Liver (tissue), 8 donors: ENCODE measurements at regions not wholly inside any gene's neighbourhood (a gene's known extent, or its start where the extent isn't known, plus 50 kb on each side); places are given as distances from the start of the nearest gene placed in this dataset.
A peak's percentile ranks its signal among the peaks of the same experiment; 100 is the strongest.

Experiments
- DNase-seq: peaks from one replicate; pipeline ENCODE4 v3.0.0-alpha.2; 2017; ENCODE audit warnings: low spot score
- H3K27ac ChIP-seq, 2 donors: one replicate each; pipeline ENCODE4 v1.7.0; 2013; ENCODE audit warnings: inconsistent platforms in 2 of 2, low read length in 2 of 2, control low read depth in 1 of 2, low read depth in 1 of 2, mild to moderate bottlenecking in 1 of 2
- H3K27me3 ChIP-seq, 4 donors: one replicate each; pipeline versions ENCODE4 v1.6.1 to v1.7.0; 2013; ENCODE audit warnings: low read length in 3 of 4, inconsistent platforms in 1 of 4, mild to moderate bottlenecking in 1 of 4, moderate library complexity in 1 of 4; ENCODE audit not compliant: control insufficient read depth in 4 of 4, insufficient read depth in 4 of 4
- H3K36me3 ChIP-seq, 4 donors: one replicate each; pipeline versions ENCODE4 v1.6.1 to v1.7.0; 2013; ENCODE audit warnings: low read length in 3 of 4, mild to moderate bottlenecking in 3 of 4, low read depth in 1 of 4, moderate library complexity in 1 of 4; ENCODE audit not compliant: control insufficient read depth in 4 of 4, insufficient read depth in 3 of 4
- H3K4me1 ChIP-seq, 4 donors: one replicate each; pipeline versions ENCODE4 v1.6.1 to v1.7.0; 2013; ENCODE audit warnings: low read length in 3 of 4, mild to moderate bottlenecking in 3 of 4, moderate library complexity in 1 of 4; ENCODE audit not compliant: control insufficient read depth in 4 of 4, insufficient read depth in 4 of 4
- H3K4me3 ChIP-seq, 3 donors: one replicate each; pipeline versions ENCODE4 v1.6.1 to v1.7.0; 2013; ENCODE audit warnings: low read length in 3 of 3, control low read depth in 1 of 3, low read depth in 1 of 3, mild to moderate bottlenecking in 1 of 3
- H3K9ac ChIP-seq, 2 donors: one replicate each; pipeline ENCODE4 v1.7.0; 2013; ENCODE audit warnings: low read length in 2 of 2, mild to moderate bottlenecking in 2 of 2, moderate library complexity in 2 of 2, control low read depth in 1 of 2, low read depth in 1 of 2
- H3K9me3 ChIP-seq, 4 donors: one replicate each; pipeline versions ENCODE4 v1.6.1 to v1.7.0; 2013; ENCODE audit warnings: low read length in 3 of 4; ENCODE audit not compliant: control insufficient read depth in 4 of 4
- EGR1 ChIP-seq, 2 donors: IDR thresholded peaks; 2 replicates each; pipeline ENCODE4 v1.6.1; 2016 to 2018; ENCODE audit warnings: antibody characterized with exemption in 2 of 2, low read depth in 2 of 2
- FOXA1 ChIP-seq: IDR thresholded peaks from 2 replicates; pipeline ENCODE4 v1.6.1; 2016; ENCODE audit warnings: antibody characterized with exemption
- FOXA2 ChIP-seq: IDR thresholded peaks from 2 replicates; pipeline ENCODE4 v1.6.1; 2016; ENCODE audit warnings: antibody characterized with exemption
- GABPA ChIP-seq, 2 donors: IDR thresholded peaks in 1 of 2; conservative IDR thresholded peaks in 1 of 2; 2 replicates each; pipeline ENCODE4 v1.6.1; 2016; ENCODE audit warnings: antibody characterized with exemption in 2 of 2, mild to moderate bottlenecking in 1 of 2, moderate library complexity in 1 of 2
- HNF4A ChIP-seq, 2 donors: conservative IDR thresholded peaks; 2 replicates each; pipeline ENCODE4 v1.6.1; 2016; ENCODE audit warnings: antibody characterized with exemption in 2 of 2, mild to moderate bottlenecking in 2 of 2
- HNF4G ChIP-seq: IDR thresholded peaks from 2 replicates; pipeline ENCODE4 v1.6.1; 2016; ENCODE audit warnings: antibody characterized with exemption
- JUND ChIP-seq, 2 donors: IDR thresholded peaks; 2 replicates each; pipeline ENCODE4 v1.6.1; 2016; ENCODE audit warnings: antibody characterized with exemption in 2 of 2
- NR2F2 ChIP-seq: IDR thresholded peaks from 2 replicates; pipeline ENCODE4 v1.6.1; 2016; ENCODE audit warnings: antibody characterized with exemption
- RAD21 ChIP-seq, 2 donors: IDR thresholded peaks; 2 replicates each; pipeline ENCODE4 v1.6.1; 2016; ENCODE audit warnings: antibody characterized with exemption in 2 of 2, mild to moderate bottlenecking in 2 of 2
- RXRA ChIP-seq, 2 donors: IDR thresholded peaks; 2 replicates each; pipeline ENCODE4 v1.6.1; 2017 to 2018; ENCODE audit warnings: antibody characterized with exemption in 2 of 2, mild to moderate bottlenecking in 1 of 2
- TAF1 ChIP-seq: conservative IDR thresholded peaks from 2 replicates; pipeline ENCODE4 v1.6.1; 2016; ENCODE audit warnings: antibody characterized with exemption, mild to moderate bottlenecking
- WGBS: extraction: QIAGEN DNeasy Blood & Tissue Kit; methylation state at CpG from one replicate; pipeline ENCODE4 v1.1.7; 2013; 5-methylcytosine and 5-hydroxymethylcytosine counted together
- TF ChIP-seq, protein P1 (sequence below): fragments of 150-350 bp; IDR thresholded peaks from 2 replicates; pipeline ENCODE4 v1.5.1; 2017; ENCODE audit warnings: improper control_type of control experiment, low read depth, low read length; ENCODE audit not compliant: missing input control
- TF ChIP-seq, protein P2 (sequence below): IDR thresholded peaks from 2 replicates; pipeline ENCODE4 v1.6.1; 2016; ENCODE audit warnings: antibody characterized with exemption
- TF ChIP-seq, protein P3 (sequence below): IDR thresholded peaks from 2 replicates; pipeline ENCODE4 v1.6.1; 2016; ENCODE audit warnings: antibody characterized with exemption
- TF ChIP-seq, protein P4 (sequence below): IDR thresholded peaks from 2 replicates; pipeline ENCODE4 v1.6.1; 2016; ENCODE audit warnings: antibody characterized with exemption, mild to moderate bottlenecking
- TF ChIP-seq, protein P5 (sequence below): IDR thresholded peaks from 2 replicates; pipeline ENCODE4 v1.6.1; 2016; ENCODE audit warnings: antibody characterized with exemption
- donor health status: healthy.
- donor health status: healthy.
- donor health status: healthy.
- donor health status: healthy.
- donor health status: healthy.

DNA sequence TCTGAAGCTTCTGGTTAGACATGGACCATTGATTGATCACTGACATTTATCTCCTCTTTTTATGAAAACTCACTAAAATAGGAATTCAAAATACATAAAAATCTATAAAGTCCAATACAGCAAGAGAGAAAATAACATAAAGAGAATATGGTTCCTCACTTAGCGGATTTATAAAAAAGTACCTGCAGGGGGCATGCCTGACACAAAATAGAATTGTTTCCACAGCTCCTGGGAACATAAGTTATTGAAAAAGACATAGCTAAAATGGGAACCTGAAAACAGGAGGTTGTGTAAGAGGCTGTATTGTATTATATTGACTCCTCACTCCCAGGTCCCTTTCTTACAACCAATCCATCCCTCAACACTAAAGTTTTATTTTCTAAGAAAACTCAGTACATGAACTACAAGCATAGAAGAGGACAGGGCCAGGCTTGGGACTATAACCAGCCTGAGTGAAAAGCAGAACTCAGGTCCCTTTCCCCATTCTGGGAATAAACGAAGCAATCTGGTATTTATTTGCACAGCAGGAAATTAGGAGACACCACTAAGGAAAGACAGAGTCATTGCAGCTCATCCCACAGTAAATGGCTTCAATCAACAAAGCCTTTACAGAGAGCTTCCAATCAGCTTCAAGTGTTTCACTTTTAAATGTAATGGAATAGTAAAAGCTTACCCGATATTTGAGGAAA lies 121.1 kb upstream of the NDST4 start:
- no peak for DNase-seq
- WGBS = 44% methylated on average over 3 of the region's 3 CpGs
- peaks cover 0 to 7% (median 0%) of the 10 kb centered on the region in 4 donors for H3K27me3 ChIP-seq

DNA sequence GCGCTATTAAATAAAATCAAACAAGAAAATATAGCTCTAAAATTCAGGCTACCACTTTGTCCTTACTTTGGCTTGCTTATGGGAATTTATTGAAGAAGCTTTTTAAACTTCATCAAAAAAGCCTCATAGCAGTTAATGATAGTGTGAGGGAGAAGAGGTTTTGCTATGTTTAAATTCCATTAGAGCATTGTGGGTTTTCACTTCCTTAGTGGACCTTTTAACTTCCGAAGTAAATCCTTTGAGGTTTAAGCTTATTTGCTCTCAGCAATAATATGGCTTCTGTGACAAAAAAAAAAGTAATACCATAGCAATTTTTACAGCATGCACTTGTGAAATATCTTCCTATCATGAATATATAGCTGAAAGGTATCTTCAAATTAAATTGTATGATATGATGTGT lies 120.2 kb upstream of the NDST4 start:
- H3K27me3 ChIP-seq = peaks cover 0 to 7% (median 0%) of the 10 kb centered on the region in 4 donors
- no peaks in the 10 kb centered on the region for H3K36me3 ChIP-seq
- no peak for DNase-seq
- H3K9ac ChIP-seq = no peak overlapping the region
- 78% methylated on average over 2 of the region's 2 CpGs for WGBS
- no peaks in the 10 kb centered on the region for H3K9me3 ChIP-seq
- no peak overlapping the region for H3K4me3 ChIP-seq
- TF ChIP-seq RXRA (IDR thresholded peaks at IDR 0.05) = no peak
- TF ChIP-seq GABPA (IDR thresholded peaks at IDR 0.05 in 1 of 2, conservative IDR thresholded peaks at IDR 0.05 in 1 of 2) = no peak
- no peak for TF ChIP-seq TAF1
- TF ChIP-seq HNF4G = no peak
- no peak for TF ChIP-seq JUND (IDR thresholded peaks at IDR 0.05)
- TF ChIP-seq, protein P1, sequence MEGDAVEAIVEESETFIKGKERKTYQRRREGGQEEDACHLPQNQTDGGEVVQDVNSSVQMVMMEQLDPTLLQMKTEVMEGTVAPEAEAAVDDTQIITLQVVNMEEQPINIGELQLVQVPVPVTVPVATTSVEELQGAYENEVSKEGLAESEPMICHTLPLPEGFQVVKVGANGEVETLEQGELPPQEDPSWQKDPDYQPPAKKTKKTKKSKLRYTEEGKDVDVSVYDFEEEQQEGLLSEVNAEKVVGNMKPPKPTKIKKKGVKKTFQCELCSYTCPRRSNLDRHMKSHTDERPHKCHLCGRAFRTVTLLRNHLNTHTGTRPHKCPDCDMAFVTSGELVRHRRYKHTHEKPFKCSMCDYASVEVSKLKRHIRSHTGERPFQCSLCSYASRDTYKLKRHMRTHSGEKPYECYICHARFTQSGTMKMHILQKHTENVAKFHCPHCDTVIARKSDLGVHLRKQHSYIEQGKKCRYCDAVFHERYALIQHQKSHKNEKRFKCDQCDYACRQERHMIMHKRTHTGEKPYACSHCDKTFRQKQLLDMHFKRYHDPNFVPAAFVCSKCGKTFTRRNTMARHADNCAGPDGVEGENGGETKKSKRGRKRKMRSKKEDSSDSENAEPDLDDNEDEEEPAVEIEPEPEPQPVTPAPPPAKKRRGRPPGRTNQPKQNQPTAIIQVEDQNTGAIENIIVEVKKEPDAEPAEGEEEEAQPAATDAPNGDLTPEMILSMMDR = no peak
- TF ChIP-seq HNF4A (conservative IDR thresholded peaks at IDR 0.05) = no peak
- no peak for TF ChIP-seq EGR1 (IDR thresholded peaks at IDR 0.05; ENCODE audit: low read depth in 2 of 2)
- TF ChIP-seq RAD21 (IDR thresholded peaks at IDR 0.05) = no peak
- no peak for TF ChIP-seq FOXA1
- TF ChIP-seq, protein P2, sequence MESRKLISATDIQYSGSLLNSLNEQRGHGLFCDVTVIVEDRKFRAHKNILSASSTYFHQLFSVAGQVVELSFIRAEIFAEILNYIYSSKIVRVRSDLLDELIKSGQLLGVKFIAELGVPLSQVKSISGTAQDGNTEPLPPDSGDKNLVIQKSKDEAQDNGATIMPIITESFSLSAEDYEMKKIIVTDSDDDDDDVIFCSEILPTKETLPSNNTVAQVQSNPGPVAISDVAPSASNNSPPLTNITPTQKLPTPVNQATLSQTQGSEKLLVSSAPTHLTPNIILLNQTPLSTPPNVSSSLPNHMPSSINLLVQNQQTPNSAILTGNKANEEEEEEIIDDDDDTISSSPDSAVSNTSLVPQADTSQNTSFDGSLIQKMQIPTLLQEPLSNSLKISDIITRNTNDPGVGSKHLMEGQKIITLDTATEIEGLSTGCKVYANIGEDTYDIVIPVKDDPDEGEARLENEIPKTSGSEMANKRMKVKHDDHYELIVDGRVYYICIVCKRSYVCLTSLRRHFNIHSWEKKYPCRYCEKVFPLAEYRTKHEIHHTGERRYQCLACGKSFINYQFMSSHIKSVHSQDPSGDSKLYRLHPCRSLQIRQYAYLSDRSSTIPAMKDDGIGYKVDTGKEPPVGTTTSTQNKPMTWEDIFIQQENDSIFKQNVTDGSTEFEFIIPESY = no peak
- TF ChIP-seq, protein P3, sequence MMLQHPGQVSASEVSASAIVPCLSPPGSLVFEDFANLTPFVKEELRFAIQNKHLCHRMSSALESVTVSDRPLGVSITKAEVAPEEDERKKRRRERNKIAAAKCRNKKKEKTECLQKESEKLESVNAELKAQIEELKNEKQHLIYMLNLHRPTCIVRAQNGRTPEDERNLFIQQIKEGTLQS = no peak
- TF ChIP-seq, protein P4, sequence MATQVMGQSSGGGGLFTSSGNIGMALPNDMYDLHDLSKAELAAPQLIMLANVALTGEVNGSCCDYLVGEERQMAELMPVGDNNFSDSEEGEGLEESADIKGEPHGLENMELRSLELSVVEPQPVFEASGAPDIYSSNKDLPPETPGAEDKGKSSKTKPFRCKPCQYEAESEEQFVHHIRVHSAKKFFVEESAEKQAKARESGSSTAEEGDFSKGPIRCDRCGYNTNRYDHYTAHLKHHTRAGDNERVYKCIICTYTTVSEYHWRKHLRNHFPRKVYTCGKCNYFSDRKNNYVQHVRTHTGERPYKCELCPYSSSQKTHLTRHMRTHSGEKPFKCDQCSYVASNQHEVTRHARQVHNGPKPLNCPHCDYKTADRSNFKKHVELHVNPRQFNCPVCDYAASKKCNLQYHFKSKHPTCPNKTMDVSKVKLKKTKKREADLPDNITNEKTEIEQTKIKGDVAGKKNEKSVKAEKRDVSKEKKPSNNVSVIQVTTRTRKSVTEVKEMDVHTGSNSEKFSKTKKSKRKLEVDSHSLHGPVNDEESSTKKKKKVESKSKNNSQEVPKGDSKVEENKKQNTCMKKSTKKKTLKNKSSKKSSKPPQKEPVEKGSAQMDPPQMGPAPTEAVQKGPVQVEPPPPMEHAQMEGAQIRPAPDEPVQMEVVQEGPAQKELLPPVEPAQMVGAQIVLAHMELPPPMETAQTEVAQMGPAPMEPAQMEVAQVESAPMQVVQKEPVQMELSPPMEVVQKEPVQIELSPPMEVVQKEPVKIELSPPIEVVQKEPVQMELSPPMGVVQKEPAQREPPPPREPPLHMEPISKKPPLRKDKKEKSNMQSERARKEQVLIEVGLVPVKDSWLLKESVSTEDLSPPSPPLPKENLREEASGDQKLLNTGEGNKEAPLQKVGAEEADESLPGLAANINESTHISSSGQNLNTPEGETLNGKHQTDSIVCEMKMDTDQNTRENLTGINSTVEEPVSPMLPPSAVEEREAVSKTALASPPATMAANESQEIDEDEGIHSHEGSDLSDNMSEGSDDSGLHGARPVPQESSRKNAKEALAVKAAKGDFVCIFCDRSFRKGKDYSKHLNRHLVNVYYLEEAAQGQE = no peak
- no peak for TF ChIP-seq NR2F2
- TF ChIP-seq, protein P5, sequence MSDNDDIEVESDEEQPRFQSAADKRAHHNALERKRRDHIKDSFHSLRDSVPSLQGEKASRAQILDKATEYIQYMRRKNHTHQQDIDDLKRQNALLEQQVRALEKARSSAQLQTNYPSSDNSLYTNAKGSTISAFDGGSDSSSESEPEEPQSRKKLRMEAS = no peak
- H3K4me1 ChIP-seq = no peaks in the 10 kb centered on the region
- H3K27ac ChIP-seq = no peak overlapping the region

More for the DNA sequence above, 121.1 kb upstream of the NDST4 start:
- Histone ChIP-seq H3K4me3 (no peak overlapping the region), H3K9me3 (no peaks in the 10 kb centered on the region), H3K27ac (no peak overlapping the region), H3K4me1 (no peaks in the 10 kb centered on the region), H3K36me3 (no peaks in the 10 kb centered on the region), H3K9ac (no peak overlapping the region)
- TF ChIP-seq RAD21 (IDR thresholded peaks at IDR 0.05) = peak; percentile 24 to 29
- TF ChIP-seq, protein P2 = no peak
- no peak for TF ChIP-seq GABPA (IDR thresholded peaks at IDR 0.05 in 1 of 2, conservative IDR thresholded peaks at IDR 0.05 in 1 of 2)
- no peak for TF ChIP-seq NR2F2
- no peak for TF ChIP-seq FOXA2
